HCT116 (cell line): ENCODE measurements at regions not wholly inside any gene's neighbourhood (a gene's known extent, or its start where the extent isn't known, plus 50 kb on each side); places are given as distances from the start of the nearest gene placed in this dataset.

Experiments
- ATAC-seq: fragments of 200-7000 bp; cut with Tn5 transposase; 2 replicates; pipeline ENCODE4 v1.9.1; 2020; ENCODE audit warnings: mild to moderate bottlenecking, moderate library complexity
- BruUV-seq: library from RNA; stranded (reverse); fragments of 400-500 nt; replicated peaks from 2 replicates; lab custom pipeline; 2021; lab: Mats Ljungman, UMichigan
- CTCF ChIA-PET: fragments of 300-600 bp; sonication (Branson Sonifier 250); formaldehyde crosslinking; loops from one replicate; lab custom pipeline; 2021; ENCODE audit warnings: antibody characterized with exemption; lab: Charles Lee
- POLR2A ChIA-PET: fragments of 300-600, 350-600 bp; sonication (Branson Sonifier 250); formaldehyde crosslinking; loops from one replicate; lab custom pipeline; 2021; ENCODE audit warnings: antibody characterized with exemption; lab: Charles Lee
- RAD21 ChIA-PET, 2 experiments: fragments of 300-600 bp; sonication (Branson Sonifier 250); formaldehyde crosslinking; loops; one replicate each; lab custom pipeline; 2023; ENCODE audit warnings: low total read pairs in 2 of 2; ENCODE audit not compliant: uncharacterized antibody in 2 of 2, unreplicated experiment in 2 of 2, low non-redundant PET in 1 of 2; lab: Charles Lee
- DNase-seq: peaks from one replicate; pipeline ENCODE4 v3.0.0-alpha.2; 2010; ENCODE audit warnings: low read depth, low spot score
- H2AFZ ChIP-seq: fragments of 200-600 bp; shearing (Covaris generic), sonication (generic); 2 replicates; pipeline ENCODE4 v1.6.1; 2017; ENCODE audit warnings: low read depth, mixed run types, mixed read lengths, antibody characterized with exemption, low read length; ENCODE audit not compliant: poor library complexity, severe bottlenecking
- H3K27ac ChIP-seq: 2 replicates; pipeline ENCODE4 v1.5.1; 2012; ENCODE audit warnings: low read depth, low read length
- H3K27me3 ChIP-seq: fragments of 200-600 bp; sonication (generic); 2 replicates; pipeline ENCODE4 v1.6.1; 2016; ENCODE audit warnings: mixed run types, low read length, mixed read lengths; ENCODE audit not compliant: insufficient read depth
- H3K36me3 ChIP-seq, 2 experiments: fragments of 200-500 bp in 1 of 2; fragments of 200-600 bp in 1 of 2; sonication (Bioruptor generic) in 1 of 2; sonication (generic) in 1 of 2; 2 replicates each; pipeline versions ENCODE4 v1.5.1 to v1.6.1; 2014 to 2016; ENCODE audit warnings: low read length in 2 of 2, inconsistent platforms in 1 of 2, mixed read lengths in 1 of 2, mixed run types in 1 of 2; ENCODE audit not compliant: insufficient read depth in 2 of 2, control insufficient read depth in 1 of 2
- H3K4me1 ChIP-seq, 2 experiments: fragments of 200-600 bp in 1 of 2; sonication (generic) in 1 of 2; 2 replicates each; pipeline versions ENCODE4 v1.5.1 to v1.6.1; 2012 to 2017; ENCODE audit warnings: low read length in 2 of 2, inconsistent platforms in 1 of 2, mild to moderate bottlenecking in 1 of 2, mixed read lengths in 1 of 2, mixed run types in 1 of 2, moderate library complexity in 1 of 2; ENCODE audit not compliant: insufficient read depth in 2 of 2, control insufficient read depth in 1 of 2
- H3K4me2 ChIP-seq: fragments of 200-600 bp; sonication (generic); 2 replicates; pipeline ENCODE4 v1.6.1; 2017; ENCODE audit warnings: mixed run types, low read length, mixed read lengths
- H3K4me3 ChIP-seq, 2 experiments: fragments of 200-600 bp in 1 of 2; sonication (generic) in 1 of 2; replicated peaks in 1 of 2; 2 replicates each; pipeline ENCODE4 v1.5.1; 2011 to 2016; ENCODE audit warnings: low read length in 2 of 2, control low read depth in 1 of 2, low read depth in 1 of 2, mild to moderate bottlenecking in 1 of 2, mixed read lengths in 1 of 2, mixed run types in 1 of 2
- H3K79me2 ChIP-seq: fragments of 200-600 bp; sonication (generic); 2 replicates; pipeline ENCODE4 v1.6.1; 2017; ENCODE audit warnings: mild to moderate bottlenecking, mixed run types, low read length, moderate library complexity, mixed read lengths; ENCODE audit not compliant: insufficient read depth
- H3K9ac ChIP-seq: fragments of 200-600 bp; sonication (generic); 2 replicates; pipeline ENCODE4 v1.6.1; 2016; ENCODE audit warnings: low read length, mixed read lengths
- H3K9me2 ChIP-seq: fragments of 200-600 bp; sonication (generic), shearing (Covaris generic); 2 replicates; pipeline ENCODE4 v1.6.1; 2017; ENCODE audit warnings: mixed run types, mild to moderate bottlenecking, moderate library complexity; ENCODE audit not compliant: insufficient read depth
- H3K9me3 ChIP-seq, 2 experiments: fragments of 200-500 bp in 1 of 2; fragments of 200-600 bp in 1 of 2; sonication (Bioruptor generic) in 1 of 2; sonication (generic) in 1 of 2; 2 replicates each; pipeline ENCODE4 v1.6.1; 2014 to 2017; ENCODE audit warnings: low read length in 2 of 2, mixed read lengths in 2 of 2, inconsistent platforms in 1 of 2, low read depth in 1 of 2, mild to moderate bottlenecking in 1 of 2, mixed run types in 1 of 2, moderate library complexity in 1 of 2; ENCODE audit not compliant: control insufficient read depth in 1 of 2, insufficient read depth in 1 of 2
- H4K20me1 ChIP-seq: fragments of 200-600 bp; sonication (generic), shearing (Covaris generic); 2 replicates; pipeline ENCODE4 v1.6.1; 2017; ENCODE audit warnings: mixed run types, mild to moderate bottlenecking, moderate library complexity; ENCODE audit not compliant: insufficient read depth
- CEBPB ChIP-seq: IDR thresholded peaks from 2 replicates; pipeline ENCODE4 v1.6.1; 2012; ENCODE audit warnings: low read depth
- CTCF ChIP-seq, 3 experiments: fragments of 200-600 bp in 1 of 3; sonication (generic) in 1 of 3; IDR thresholded peaks in 2 of 3; conservative IDR thresholded peaks in 1 of 3; 2 replicates each; pipeline ENCODE4 v1.5.1; 2012 to 2017; ENCODE audit warnings: low read depth in 2 of 3, low read length in 2 of 3, antibody characterized with exemption in 1 of 3, borderline replicate concordance in 1 of 3, control low read depth in 1 of 3, mild to moderate bottlenecking in 1 of 3, mixed read lengths in 1 of 3, mixed run types in 1 of 3, moderate library complexity in 1 of 3; ENCODE audit not compliant: insufficient read depth in 1 of 3
- JUND ChIP-seq: IDR thresholded peaks from 2 replicates; pipeline ENCODE4 v1.6.1; 2012
- MAX ChIP-seq: IDR thresholded peaks from 2 replicates; pipeline ENCODE4 v1.6.1; 2012
- POLR2A ChIP-seq: IDR thresholded peaks from 2 replicates; pipeline ENCODE4 v1.7.0; 2011; ENCODE audit warnings: borderline replicate concordance; ENCODE audit not compliant: insufficient read depth, insufficient read length; ENCODE audit errors: extremely low read depth
- RAD21 ChIP-seq: IDR thresholded peaks from 2 replicates; pipeline ENCODE4 v1.6.1; 2012; ENCODE audit warnings: low read depth, mild to moderate bottlenecking
- REST ChIP-seq: IDR thresholded peaks from 2 replicates; pipeline ENCODE4 v1.6.1; 2012; ENCODE audit warnings: low read depth
- SIN3A ChIP-seq: IDR thresholded peaks from 2 replicates; pipeline ENCODE4 v1.6.1; 2012; ENCODE audit warnings: low read depth
- ZFX ChIP-seq: fragments of 450-650 bp; IDR thresholded peaks from 2 replicates; pipeline ENCODE4 v1.6.1; 2017
- ZNF274 ChIP-seq: fragments of 200-500 bp; sonication (Bioruptor generic); IDR thresholded peaks from 2 replicates; pipeline ENCODE4 v1.6.1; 2014; ENCODE audit warnings: mild to moderate bottlenecking, low read depth, low read length, inconsistent platforms
- intact Hi-C: fragments of 100-400 bp; cut with micrococcal nuclease; formaldehyde crosslinking; loops from 2 replicates; pipeline ENCODE4 v1.10.0; 2022

GRCh38 chr13:39918620-39919236 lies 263.3 kb downstream of the COG6 start:
- ChIA-PET POLR2A (no interaction called here), RAD21 (no interaction called here), CTCF (no interaction called here)
- no peak overlapping the region for H2AFZ ChIP-seq
- no peak overlapping the region for H3K27ac ChIP-seq
- H3K79me2 ChIP-seq, result no peaks in the 10 kb centered on the region
- BruUV-seq, result no TSS peak
- intact Hi-C loops, result no loop called here
- H3K27me3 ChIP-seq, result no peaks in the 10 kb centered on the region
- no peaks in the 10 kb centered on the region for H3K9me2 ChIP-seq
- H3K4me2 ChIP-seq, result no peak overlapping the region
- 0 out of 4 replicates have a peak, but pooled peaks cover 0 to 5% of the 10 kb centered on the region in 2 experiments for H3K9me3 ChIP-seq
- no peaks in the 10 kb centered on the region for H3K36me3 ChIP-seq
- TF ChIP-seq CTCF (IDR thresholded peaks at IDR 0.05 in 2 of 3, conservative IDR thresholded peaks at IDR 0.05 in 1 of 3; ENCODE audit: borderline replicate concordance in 1 of 3, insufficient read depth in 1 of 3, low read depth in 2 of 3, low read length in 2 of 3), result no peak
- no peak for TF ChIP-seq MAX
- no peak for TF ChIP-seq ZNF274
- no peak for TF ChIP-seq ZFX
- TF ChIP-seq POLR2A, result no peak
- no peak for TF ChIP-seq CEBPB
- no peak overlapping the region for H3K9ac ChIP-seq
- DNase-seq, result no peak
- H4K20me1 ChIP-seq, result no peaks in the 10 kb centered on the region
- no peak for ATAC-seq
- H3K4me1 ChIP-seq, result no peaks in the 10 kb centered on the region
- H3K4me3 ChIP-seq, result no peak overlapping the region

GRCh38 chr13:39920613-39921012 lies 265.2 kb downstream of the COG6 start:
- no peaks in the 10 kb centered on the region for H3K27me3 ChIP-seq
- ChIA-PET CTCF (no interaction called here), POLR2A (no interaction called here), RAD21 (no interaction called here)
- H2AFZ ChIP-seq, result no peak overlapping the region
- DNase-seq (no peak), ATAC-seq (no peak)
- H4K20me1 ChIP-seq, result no peaks in the 10 kb centered on the region
- no peaks in the 10 kb centered on the region for H3K4me1 ChIP-seq
- BruUV-seq, result no TSS peak
- H3K27ac ChIP-seq, result no peak overlapping the region
- H3K79me2 ChIP-seq, result no peaks in the 10 kb centered on the region
- H3K9ac ChIP-seq, result no peak overlapping the region
- no peak overlapping the region for H3K4me3 ChIP-seq
- no peaks in the 10 kb centered on the region for H3K9me2 ChIP-seq
- H3K36me3 ChIP-seq, result no peaks in the 10 kb centered on the region
- H3K9me3 ChIP-seq, result 0 out of 4 replicates have a peak, but pooled peaks cover 0 to 5% of the 10 kb centered on the region in 2 experiments
- intact Hi-C loops, result no loop called here
- TF ChIP-seq JUND, result no peak
- no peak for TF ChIP-seq SIN3A
- TF ChIP-seq REST, result no peak
- no peak for TF ChIP-seq RAD21
- no peak for TF ChIP-seq ZNF274
- no peak overlapping the region for H3K4me2 ChIP-seq
